ENCODE measurements at regions not wholly inside any gene's neighbourhood (a gene's known extent, or its start where the extent isn't known, plus 50 kb on each side); places are given as distances from the start of the nearest gene placed in this dataset.

- BruUV-seq (replicated peaks): no TSS peak
- ChIA-PET SMC1A (ENCODE audit: uncharacterized antibody, unreplicated experiment) (interaction anchor here (0.7 kb wide), 1 partner anchor 33 kb away, joined by 3 read pairs; no protein-coding TSS in a partner anchor), RAD21 (ENCODE audit: unreplicated experiment) (no interaction called here), CTCF (no interaction called here), POLR2A (no interaction called here)
- FAIRE-seq (no peak), DNase-seq (ENCODE audit: low read depth, low spot score) (no peak), ATAC-seq (no peak)
- Histone ChIP-seq H3K79me2 (ENCODE audit: control insufficient read depth, insufficient read depth, low read length) (no peaks in the 10 kb centered on the region), H3K27me3 (replicated peaks in 1 of 2; ENCODE audit: control insufficient read depth in 2 of 2, insufficient read depth in 2 of 2, low read length in 1 of 2) (no peaks in the 10 kb centered on the region), H2AFZ (ENCODE audit: control insufficient read depth, low read depth, low read length) (no peak overlapping the region), H3K4me1 (ENCODE audit: control insufficient read depth, insufficient read depth, low read length) (no peaks in the 10 kb centered on the region), H3K36me3 (ENCODE audit: control insufficient read depth in 2 of 2, insufficient read depth in 2 of 2, low read length in 1 of 2) (no peaks in the 10 kb centered on the region), H3K4me2 (ENCODE audit: control insufficient read depth, insufficient read depth) (no peak overlapping the region), H3K4me3 (no peak overlapping the region), H3K27ac (ENCODE audit: control insufficient read depth, insufficient read depth) (no peak overlapping the region), H3K9ac (ENCODE audit: control insufficient read depth, insufficient read depth, low read length) (no peak overlapping the region), H4K20me1 (ENCODE audit: control insufficient read depth, insufficient read depth) (no peaks in the 10 kb centered on the region), H3K9me3 (replicated peaks; ENCODE audit: control insufficient read depth, insufficient read depth, low read length) (no peaks in the 10 kb centered on the region)
- WGBS (ENCODE audit: insufficient coverage, insufficient replicate concordance, low lambda C conversion rate, missing lambda C conversion rate): 14% methylated on average over 3 of the region's 3 CpGs
- no peak for TF ChIP-seq POLR2A (IDR thresholded peaks at IDR 0.05; ENCODE audit: low read depth, low read length)
- TF ChIP-seq E2F4 (IDR thresholded peaks at IDR 0.05; ENCODE audit: low read depth, low read length): no peak
- TF ChIP-seq HSF1 (IDR thresholded peaks at IDR 0.05; ENCODE audit: low read depth, low read length): no peak
- TF ChIP-seq ZNF687 (IDR thresholded peaks at IDR 0.05): no peak
- TF ChIP-seq GATAD2B (conservative IDR thresholded peaks at IDR 0.05; ENCODE audit: low read depth): no peak
- no peak for TF ChIP-seq HDAC2 (IDR thresholded peaks at IDR 0.05)
- TF ChIP-seq ATF2 (IDR thresholded peaks at IDR 0.05; ENCODE audit: low read length): no peak
- TF ChIP-seq YY1 (IDR thresholded peaks at IDR 0.05; ENCODE audit: low read depth, low read length): no peak
- TF ChIP-seq IRF4 (IDR thresholded peaks at IDR 0.05; ENCODE audit: low read depth, low read length): no peak
- no peak for TF ChIP-seq KLF5 (IDR thresholded peaks at IDR 0.05; ENCODE audit: partially characterized antibody)
- TF ChIP-seq CEBPB (IDR thresholded peaks at IDR 0.05; ENCODE audit: borderline replicate concordance in 1 of 2, low read depth in 2 of 2, low read length in 2 of 2): no peak
- intact Hi-C loops (cut with micrococcal nuclease; ENCODE audit: unreplicated experiment): no loop called here
- in situ Hi-C loops (cut with MboI): no loop called here
These were observed 253.5 kb downstream of the PCDH20 start for GRCh38 chr13:61162106-61162505.

Data from GM12878 (cell line).